ENCODE measurements at regions not wholly inside any gene's neighbourhood (a gene's known extent, or its start where the extent isn't known, plus 50 kb on each side); places are given as distances from the start of the nearest gene placed in this dataset.

DNA sequence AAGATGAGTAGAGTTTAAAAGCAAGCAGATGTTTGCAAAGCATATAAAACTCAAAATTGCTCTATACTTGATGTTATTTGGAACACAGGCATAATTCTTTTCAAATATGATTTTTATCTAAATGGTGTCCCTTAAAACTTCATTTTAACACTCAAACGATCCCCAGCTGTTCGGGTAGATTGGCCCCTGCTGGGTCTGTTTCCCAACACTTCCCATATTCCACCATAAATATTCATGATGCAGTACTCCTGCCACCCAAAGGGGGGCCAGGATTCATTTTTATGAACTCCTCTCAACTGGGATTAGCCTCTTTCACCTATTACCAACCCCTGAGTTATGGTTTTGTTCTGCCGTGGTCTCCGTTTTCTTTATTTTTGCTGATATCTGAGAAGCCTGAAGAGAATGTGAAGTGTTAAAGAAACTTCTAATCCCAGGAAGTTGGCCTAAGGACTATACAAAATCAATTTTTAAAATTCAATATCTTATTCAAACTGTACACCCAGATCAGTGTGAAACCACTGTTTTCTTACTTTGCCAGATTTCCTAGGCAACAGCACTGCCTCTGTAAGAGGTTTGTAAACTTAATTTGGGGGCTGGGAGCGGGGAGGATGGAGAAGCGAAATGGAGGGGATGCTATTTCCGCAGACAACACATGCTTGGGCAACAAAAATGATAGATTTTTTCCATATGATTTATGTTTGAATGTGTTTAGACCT lies 384.1 kb downstream of the DMRT2 start:
- H3K27me3 Mint-ChIP-seq (ENCODE audit: low read depth), result peaks cover 6% of the 10 kb centered on the region
- H3K27ac Mint-ChIP-seq, result peak overlapping the region in 2 of 3 experiments; percentile 14 to 38
- TF ChIP-seq, protein P1, sequence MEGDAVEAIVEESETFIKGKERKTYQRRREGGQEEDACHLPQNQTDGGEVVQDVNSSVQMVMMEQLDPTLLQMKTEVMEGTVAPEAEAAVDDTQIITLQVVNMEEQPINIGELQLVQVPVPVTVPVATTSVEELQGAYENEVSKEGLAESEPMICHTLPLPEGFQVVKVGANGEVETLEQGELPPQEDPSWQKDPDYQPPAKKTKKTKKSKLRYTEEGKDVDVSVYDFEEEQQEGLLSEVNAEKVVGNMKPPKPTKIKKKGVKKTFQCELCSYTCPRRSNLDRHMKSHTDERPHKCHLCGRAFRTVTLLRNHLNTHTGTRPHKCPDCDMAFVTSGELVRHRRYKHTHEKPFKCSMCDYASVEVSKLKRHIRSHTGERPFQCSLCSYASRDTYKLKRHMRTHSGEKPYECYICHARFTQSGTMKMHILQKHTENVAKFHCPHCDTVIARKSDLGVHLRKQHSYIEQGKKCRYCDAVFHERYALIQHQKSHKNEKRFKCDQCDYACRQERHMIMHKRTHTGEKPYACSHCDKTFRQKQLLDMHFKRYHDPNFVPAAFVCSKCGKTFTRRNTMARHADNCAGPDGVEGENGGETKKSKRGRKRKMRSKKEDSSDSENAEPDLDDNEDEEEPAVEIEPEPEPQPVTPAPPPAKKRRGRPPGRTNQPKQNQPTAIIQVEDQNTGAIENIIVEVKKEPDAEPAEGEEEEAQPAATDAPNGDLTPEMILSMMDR (IDR thresholded peaks at IDR 0.05; ENCODE audit: unreplicated experiment in 3 of 3), result peak in 2 of 3 experiments; percentile 33 to 37
- no peaks in the 10 kb centered on the region for H3K9me3 Mint-ChIP-seq
- H3K4me3 Mint-ChIP-seq, result no peak overlapping the region
- no peaks in the 10 kb centered on the region for H3K36me3 Mint-ChIP-seq (ENCODE audit: low read depth)
- peaks cover 15% of the 10 kb centered on the region for H3K4me1 Mint-ChIP-seq

GRCh38 chr9:1434811-1435210 lies 384.7 kb downstream of the DMRT2 start:
- Mint-ChIP-seq H3K27me3 (ENCODE audit: low read depth) (no peaks in the 10 kb centered on the region), H3K4me3 (no peak overlapping the region), H3K27ac (peak overlapping the region in 2 of 3 experiments; percentile 6 to 14), H3K36me3 (ENCODE audit: low read depth) (no peaks in the 10 kb centered on the region), H3K9me3 (no peaks in the 10 kb centered on the region), H3K4me1 (peaks cover 10% of the 10 kb centered on the region)
- TF ChIP-seq, protein P1 (IDR thresholded peaks at IDR 0.05; ENCODE audit: unreplicated experiment in 3 of 3), result no peak

DNA sequence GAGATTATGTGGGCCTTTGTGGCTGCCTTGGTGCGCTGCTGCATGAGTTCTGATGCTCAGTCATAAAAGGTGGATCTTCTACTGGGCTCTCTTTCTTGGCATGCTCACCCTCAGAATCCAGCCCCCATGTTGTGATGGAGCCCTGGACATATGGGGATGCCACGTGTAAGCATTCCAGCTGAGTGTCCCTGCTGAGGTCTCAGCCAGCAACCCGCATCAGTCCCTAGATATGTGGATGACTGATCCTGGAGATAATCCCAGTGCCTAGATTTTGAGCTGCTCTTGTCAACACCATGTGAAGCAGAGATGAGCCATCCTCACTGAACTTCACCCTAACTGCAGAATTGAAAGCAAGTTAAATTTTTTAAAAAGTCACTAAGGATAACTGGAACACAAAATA lies 390.1 kb downstream of the DMRT2 start:
- no peak overlapping the region for H3K4me3 Mint-ChIP-seq
- peaks cover 5% of the 10 kb centered on the region for H3K27me3 Mint-ChIP-seq (ENCODE audit: low read depth)
- H3K36me3 Mint-ChIP-seq (ENCODE audit: low read depth), result no peaks in the 10 kb centered on the region
- no peaks in the 10 kb centered on the region for H3K9me3 Mint-ChIP-seq
- TF ChIP-seq, protein P1 (IDR thresholded peaks at IDR 0.05; ENCODE audit: unreplicated experiment in 3 of 3), result no peak
- no peak overlapping the region for H3K27ac Mint-ChIP-seq
- H3K4me1 Mint-ChIP-seq, result peaks cover 1% of the 10 kb centered on the region

GRCh38 chr9:1442105-1442504 lies 391.9 kb downstream of the DMRT2 start:
- Mint-ChIP-seq H3K9me3 (no peaks in the 10 kb centered on the region), H3K27me3 (ENCODE audit: low read depth) (peaks cover 5% of the 10 kb centered on the region), H3K27ac (no peak overlapping the region), H3K4me1 (peaks cover 7% of the 10 kb centered on the region), H3K36me3 (ENCODE audit: low read depth) (no peaks in the 10 kb centered on the region), H3K4me3 (no peak overlapping the region)
- TF ChIP-seq, protein P1 (IDR thresholded peaks at IDR 0.05; ENCODE audit: unreplicated experiment in 3 of 3), result no peak

DNA sequence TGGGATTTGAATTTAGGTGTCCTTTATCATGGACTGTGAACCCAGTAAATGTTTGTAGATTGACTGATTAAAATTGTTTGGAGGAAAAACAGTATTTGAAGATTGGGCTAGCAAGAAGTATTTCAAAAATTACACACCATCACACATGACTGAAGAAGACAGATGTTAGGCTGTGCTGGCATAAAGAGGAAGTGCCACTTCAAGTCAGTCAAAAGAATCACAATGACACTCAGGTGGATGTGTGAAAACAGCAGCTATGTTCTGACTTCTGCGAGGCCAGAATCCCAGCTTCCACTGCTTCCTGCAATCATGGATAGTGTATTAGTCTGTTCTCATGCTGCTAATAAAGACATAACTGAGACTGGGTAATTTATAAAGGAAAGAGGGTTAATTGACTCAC lies 393.3 kb downstream of the DMRT2 start:
- Mint-ChIP-seq H3K27ac (no peak overlapping the region), H3K4me1 (peaks cover 7% of the 10 kb centered on the region), H3K4me3 (no peak overlapping the region), H3K36me3 (ENCODE audit: low read depth) (no peaks in the 10 kb centered on the region), H3K27me3 (ENCODE audit: low read depth) (peaks cover 5% of the 10 kb centered on the region), H3K9me3 (no peaks in the 10 kb centered on the region)
- TF ChIP-seq, protein P1 (IDR thresholded peaks at IDR 0.05; ENCODE audit: unreplicated experiment in 3 of 3), result no peak

DNA sequence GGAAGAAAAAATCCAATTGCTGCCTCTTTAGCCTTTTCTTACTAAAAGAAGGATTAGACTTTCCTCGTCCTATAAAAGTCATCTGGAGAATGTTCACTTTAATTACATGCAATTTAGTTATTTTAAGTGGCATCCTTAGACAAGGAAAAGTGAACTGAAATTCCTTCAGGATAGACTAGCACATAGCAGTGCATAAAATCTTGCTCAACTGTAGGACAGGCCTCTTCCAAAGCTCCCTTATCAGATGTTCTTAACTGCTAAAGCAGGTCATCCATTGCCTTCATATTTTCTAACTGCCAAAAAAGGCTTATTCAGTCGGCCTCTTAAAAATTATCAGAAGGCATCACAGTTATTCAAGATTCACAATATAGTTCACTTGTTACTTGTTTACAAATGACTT lies 396.5 kb downstream of the DMRT2 start:
- no peaks in the 10 kb centered on the region for H3K9me3 Mint-ChIP-seq
- TF ChIP-seq, protein P1 (IDR thresholded peaks at IDR 0.05; ENCODE audit: unreplicated experiment in 3 of 3), result no peak

More for the DNA sequence above, 396.5 kb downstream of the DMRT2 start:
- Mint-ChIP-seq H3K36me3 (ENCODE audit: low read depth) (no peaks in the 10 kb centered on the region), H3K27ac (no peak overlapping the region), H3K4me3 (no peak overlapping the region), H3K27me3 (ENCODE audit: low read depth) (no peaks in the 10 kb centered on the region), H3K4me1 (peaks cover 7% of the 10 kb centered on the region)

All from nephron (organoid).